GM12878 (cell line): ENCODE measurements at regions not wholly inside any gene's neighbourhood (a gene's known extent, or its start where the extent isn't known, plus 50 kb on each side); places are given as distances from the start of the nearest gene placed in this dataset.

Source experiments
- ATAC-seq: fragments of 200-7000 bp; cut with Tn5 transposase; 3 replicates; pipeline ENCODE4 v1.9.1; 2020; ENCODE audit warnings: mild to moderate bottlenecking, moderate library complexity
- BruUV-seq: library from RNA; stranded (reverse); fragments of 400-500 nt; replicated peaks from 2 replicates; lab custom pipeline; 2021; lab: Mats Ljungman, UMichigan
- CTCF ChIA-PET: fragments of 300-600 bp; sonication (Branson Sonifier 250); formaldehyde crosslinking; extraction: SDS; loops from one replicate; lab custom pipeline; 2021; ENCODE audit warnings: inconsistent platforms; lab: Yijun Ruan, JAX
- POLR2A ChIA-PET: fragments of 350-600 bp; formaldehyde crosslinking; extraction: SDS; loops from one replicate; lab custom pipeline; 2021; ENCODE audit warnings: inconsistent platforms; lab: Charles Lee
- RAD21 ChIA-PET: fragments of 300-600 bp; sonication (Branson Sonifier 250); formaldehyde crosslinking; loops from one replicate; lab custom pipeline; 2023; ENCODE audit warnings: antibody characterized with exemption; ENCODE audit not compliant: unreplicated experiment; lab: Charles Lee
- SMC1A ChIA-PET: fragments of 300-600 bp; sonication (Branson Sonifier 250); formaldehyde crosslinking; loops from one replicate; lab custom pipeline; 2023; ENCODE audit not compliant: unreplicated experiment, uncharacterized antibody; lab: Charles Lee
- DNase-seq: peaks from one replicate; pipeline ENCODE4 v3.0.0-alpha.2; 2011; ENCODE audit warnings: low read depth, low spot score
- FAIRE-seq: peaks from 3 replicates; lab custom pipeline; 2011; peaks lifted over from hg19 to GRCh38; lab: Jason Lieb, UNC
- H2AFZ ChIP-seq: 2 replicates; pipeline ENCODE4 v1.6.0; 2011; ENCODE audit warnings: low read depth, low read length, control low read depth; ENCODE audit not compliant: control insufficient read depth
- H3K27ac ChIP-seq: 2 replicates; pipeline ENCODE4 v1.5.1; 2011; ENCODE audit warnings: control low read depth; ENCODE audit not compliant: control insufficient read depth, insufficient read depth
- H3K27me3 ChIP-seq, 2 experiments: replicated peaks in 1 of 2; 2 replicates each; pipeline versions ENCODE4 v1.6.0 to v1.6.1; 2011; ENCODE audit warnings: low read length in 1 of 2; ENCODE audit not compliant: control insufficient read depth in 2 of 2, insufficient read depth in 2 of 2
- H3K36me3 ChIP-seq, 2 experiments: 2 replicates each; pipeline ENCODE4 v1.5.1; 2011; ENCODE audit warnings: low read length in 1 of 2; ENCODE audit not compliant: control insufficient read depth in 2 of 2, insufficient read depth in 2 of 2
- H3K4me1 ChIP-seq: 2 replicates; pipeline ENCODE4 v1.6.1; 2011; ENCODE audit warnings: mild to moderate bottlenecking, low read length, moderate library complexity, mixed read lengths; ENCODE audit not compliant: control insufficient read depth, insufficient read depth
- H3K4me2 ChIP-seq: 2 replicates; pipeline ENCODE4 v1.6.0; 2011; ENCODE audit warnings: control low read depth; ENCODE audit not compliant: control insufficient read depth, insufficient read depth
- H3K4me3 ChIP-seq: fragments of 200-600 bp; sonication (generic); 2 replicates; pipeline ENCODE4 v1.5.1; 2016
- H3K79me2 ChIP-seq: 2 replicates; pipeline ENCODE4 v1.6.0; 2011; ENCODE audit warnings: low read length; ENCODE audit not compliant: control insufficient read depth, insufficient read depth
- H3K9ac ChIP-seq: 2 replicates; pipeline ENCODE4 v1.8.0; 2011; ENCODE audit warnings: low read length, control low read depth, mixed read lengths; ENCODE audit not compliant: control insufficient read depth, insufficient read depth
- H3K9me3 ChIP-seq: replicated peaks from 3 replicates; pipeline ENCODE4 v1.5.1; 2011; ENCODE audit warnings: mild to moderate bottlenecking, low read length; ENCODE audit not compliant: control insufficient read depth, insufficient read depth
- H4K20me1 ChIP-seq: 2 replicates; pipeline ENCODE4 v1.6.0; 2011; ENCODE audit not compliant: control insufficient read depth, insufficient read depth
- CBFB ChIP-seq: IDR thresholded peaks from 2 replicates; pipeline ENCODE4 v1.6.1; 2016; ENCODE audit warnings: antibody characterized with exemption, low read depth
- GABPA ChIP-seq: IDR thresholded peaks from 2 replicates; pipeline ENCODE4 v1.6.1; 2014; ENCODE audit warnings: antibody characterized with exemption, low read depth, mild to moderate bottlenecking, inconsistent platforms
- HDGF ChIP-seq: fragments of 450-650 bp; IDR thresholded peaks from 2 replicates; pipeline ENCODE4 v1.6.1; 2016; ENCODE audit warnings: antibody characterized with exemption
- KLF5 ChIP-seq: fragments of 450-650 bp; IDR thresholded peaks from 2 replicates; pipeline ENCODE4 v1.6.1; 2014; ENCODE audit warnings: mild to moderate bottlenecking; ENCODE audit not compliant: partially characterized antibody
- MTA2 ChIP-seq: fragments of 450-650 bp; IDR thresholded peaks from 2 replicates; pipeline ENCODE4 v1.6.1; 2016; ENCODE audit warnings: low read depth, mild to moderate bottlenecking, moderate library complexity
- MYC ChIP-seq: IDR thresholded peaks from 2 replicates; pipeline ENCODE4 v1.6.1; 2011; ENCODE audit warnings: mild to moderate bottlenecking, low read length, moderate library complexity, inconsistent platforms; ENCODE audit not compliant: insufficient read depth, insufficient replicate concordance, insufficient read length, severe bottlenecking
- NR2C2 ChIP-seq: IDR thresholded peaks from 2 replicates; pipeline ENCODE4 v1.6.1; 2011; ENCODE audit warnings: borderline replicate concordance, low read depth; ENCODE audit not compliant: control insufficient read depth, insufficient read length
- POLR2AphosphoS5 ChIP-seq: IDR thresholded peaks from 2 replicates; pipeline ENCODE4 v1.6.1; 2011; ENCODE audit warnings: mild to moderate bottlenecking, low read length, inconsistent platforms
- SREBF2 ChIP-seq: IDR thresholded peaks from 2 replicates; pipeline ENCODE4 v1.6.1; 2012; ENCODE audit warnings: mild to moderate bottlenecking, low read length
- WGBS: methylation state at CpG from one replicate; pipeline ENCODE4 v1.1.6; 2016; ENCODE audit warnings: low lambda C conversion rate; ENCODE audit not compliant: insufficient replicate concordance, insufficient coverage; ENCODE audit errors: missing lambda C conversion rate; 5-methylcytosine and 5-hydroxymethylcytosine counted together
- in situ Hi-C: fragments of 300-500 bp; cut with MboI; formaldehyde crosslinking; loops from 9 replicates; pipeline ENCODE4 v1.14.3; 2018; ENCODE audit warnings: mixed read lengths
- intact Hi-C: fragments of 100-400 bp; cut with micrococcal nuclease; formaldehyde crosslinking; loops from one replicate; pipeline ENCODE4 v1.14.2; 2022; ENCODE audit not compliant: unreplicated experiment
- TF ChIP-seq, protein P1 (sequence below): fragments of 450-650 bp; IDR thresholded peaks from 2 replicates; pipeline ENCODE4 v1.6.1; 2017; ENCODE audit warnings: antibody characterized with exemption, mild to moderate bottlenecking, moderate library complexity

DNA sequence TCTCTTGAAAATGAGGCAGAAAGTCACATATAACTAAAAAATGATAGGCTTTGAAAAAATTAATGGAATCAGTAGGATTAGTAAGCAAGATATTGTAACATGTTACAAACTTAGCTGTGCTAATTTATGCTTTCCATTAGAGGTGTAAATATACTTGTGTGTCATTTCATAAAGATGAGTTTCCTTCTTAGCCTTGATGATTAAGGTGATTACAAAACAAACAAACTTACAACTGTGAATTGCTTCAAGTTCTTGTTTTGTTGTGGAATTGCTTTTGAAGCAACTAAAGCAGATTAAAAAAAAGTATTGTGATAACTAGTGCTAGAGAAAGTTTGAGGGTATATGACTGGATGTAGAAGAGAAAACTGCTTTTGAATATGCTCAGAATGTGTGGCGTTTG is 87.9 kb downstream of the DIPK2A start:
- Histone ChIP-seq H3K4me3 (no peak overlapping the region), H3K4me1 (no peaks in the 10 kb centered on the region), H3K36me3 (no peaks in the 10 kb centered on the region), H2AFZ (no peak overlapping the region), H3K9ac (no peak overlapping the region), H3K9me3 (no peaks in the 10 kb centered on the region), H4K20me1 (no peaks in the 10 kb centered on the region), H3K27ac (no peak overlapping the region), H3K27me3 (no peaks in the 10 kb centered on the region; a peak in 1 of 4 replicates), H3K4me2 (no peak overlapping the region), H3K79me2 (no peaks in the 10 kb centered on the region)
- SMC1A ChIA-PET: no interaction called here
- WGBS: 69% methylated on average over 1 of the region's 1 CpG
- in situ Hi-C loops: no loop called here
- BruUV-seq: no TSS peak
- intact Hi-C loops: no loop called here
- no peak for TF ChIP-seq MYC
- no peak for TF ChIP-seq CBFB
- TF ChIP-seq NR2C2: no peak
- TF ChIP-seq MTA2: no peak
- TF ChIP-seq, protein P1, sequence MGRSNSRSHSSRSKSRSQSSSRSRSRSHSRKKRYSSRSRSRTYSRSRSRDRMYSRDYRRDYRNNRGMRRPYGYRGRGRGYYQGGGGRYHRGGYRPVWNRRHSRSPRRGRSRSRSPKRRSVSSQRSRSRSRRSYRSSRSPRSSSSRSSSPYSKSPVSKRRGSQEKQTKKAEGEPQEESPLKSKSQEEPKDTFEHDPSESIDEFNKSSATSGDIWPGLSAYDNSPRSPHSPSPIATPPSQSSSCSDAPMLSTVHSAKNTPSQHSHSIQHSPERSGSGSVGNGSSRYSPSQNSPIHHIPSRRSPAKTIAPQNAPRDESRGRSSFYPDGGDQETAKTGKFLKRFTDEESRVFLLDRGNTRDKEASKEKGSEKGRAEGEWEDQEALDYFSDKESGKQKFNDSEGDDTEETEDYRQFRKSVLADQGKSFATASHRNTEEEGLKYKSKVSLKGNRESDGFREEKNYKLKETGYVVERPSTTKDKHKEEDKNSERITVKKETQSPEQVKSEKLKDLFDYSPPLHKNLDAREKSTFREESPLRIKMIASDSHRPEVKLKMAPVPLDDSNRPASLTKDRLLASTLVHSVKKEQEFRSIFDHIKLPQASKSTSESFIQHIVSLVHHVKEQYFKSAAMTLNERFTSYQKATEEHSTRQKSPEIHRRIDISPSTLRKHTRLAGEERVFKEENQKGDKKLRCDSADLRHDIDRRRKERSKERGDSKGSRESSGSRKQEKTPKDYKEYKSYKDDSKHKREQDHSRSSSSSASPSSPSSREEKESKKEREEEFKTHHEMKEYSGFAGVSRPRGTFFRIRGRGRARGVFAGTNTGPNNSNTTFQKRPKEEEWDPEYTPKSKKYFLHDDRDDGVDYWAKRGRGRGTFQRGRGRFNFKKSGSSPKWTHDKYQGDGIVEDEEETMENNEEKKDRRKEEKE: no peak
- TF ChIP-seq GABPA: no peak
- TF ChIP-seq KLF5: no peak
- TF ChIP-seq HDGF: no peak
- TF ChIP-seq POLR2AphosphoS5: no peak
- no peak for TF ChIP-seq SREBF2
- RAD21 ChIA-PET: no interaction called here
- DNase-seq (no peak), ATAC-seq (no peak), FAIRE-seq (no peak)
- POLR2A ChIA-PET: no interaction called here
- CTCF ChIA-PET: no interaction called here
